ENCODE measurements at regions not wholly inside any gene's neighbourhood (a gene's known extent, or its start where the extent isn't known, plus 50 kb on each side); places are given as distances from the start of the nearest gene placed in this dataset.
"Not testable (repeated sequence)": the region's sequence is repeated elsewhere in the genome, so short reads cannot be mapped to it uniquely, and the experiment has no call there.

- H2BK120ac ChIP-seq (replicated peaks; ENCODE audit: low read depth, low read length); H3K9ac ChIP-seq (replicated peaks in 1 of 4; ENCODE audit: extremely low read depth in 1 of 4, low read depth in 3 of 4, low read length in 3 of 4); H2BK12ac ChIP-seq (ENCODE audit: low read depth, low read length); H3K27me3 ChIP-seq (replicated peaks in 1 of 4; ENCODE audit: control insufficient read depth in 3 of 4, extremely low read depth in 1 of 4, insufficient read depth in 3 of 4, low read length in 3 of 4); H3K79me1 ChIP-seq (ENCODE audit: low read depth, low read length); H3K23me2 ChIP-seq (ENCODE audit: low read depth, low read length); FAIRE-seq; H3K27ac ChIP-seq (ENCODE audit: low read depth, low read length); H2AFZ ChIP-seq (ENCODE audit: low read length); H2BK15ac ChIP-seq (ENCODE audit: low read length); H4K8ac ChIP-seq (ENCODE audit: extremely low read depth, insufficient read depth, low read length); H3K18ac ChIP-seq (ENCODE audit: extremely low read depth, low read length); H2BK5ac ChIP-seq (ENCODE audit: low read depth, low read length); H3K4me3 ChIP-seq (ENCODE audit: extremely low read depth in 1 of 4, insufficient read depth in 2 of 4, low read depth in 3 of 4, low read length in 4 of 4); H3K14ac ChIP-seq (ENCODE audit: insufficient read length); H3K36me3 ChIP-seq (ENCODE audit: control insufficient read depth in 2 of 4, insufficient read depth in 4 of 4, low read length in 3 of 4); H2BK20ac ChIP-seq (ENCODE audit: low read length); H2AK5ac ChIP-seq (ENCODE audit: low read depth, low read length); DNase-seq (ENCODE audit: low read depth in 1 of 2, low spot score in 2 of 2); H4K20me1 ChIP-seq (replicated peaks in 1 of 2; ENCODE audit: control insufficient read depth in 1 of 2, insufficient read depth in 2 of 2, low read length in 2 of 2); H3K23ac ChIP-seq (ENCODE audit: insufficient read length); POLR2A ChIA-PET (ENCODE audit: partially characterized antibody); H3K4me2 ChIP-seq (ENCODE audit: insufficient read depth in 1 of 2, low read depth in 2 of 2, low read length in 2 of 2); H4K5ac ChIP-seq (ENCODE audit: insufficient read length, low read depth, low read length); H3K4me1 ChIP-seq (replicated peaks in 1 of 4; ENCODE audit: control insufficient read depth in 3 of 4, insufficient read depth in 4 of 4, low read length in 3 of 4); H3K79me2 ChIP-seq (ENCODE audit: control insufficient read depth in 1 of 2, insufficient read depth in 2 of 2, low read length in 2 of 2); H4K91ac ChIP-seq (replicated peaks; ENCODE audit: insufficient read length, low read length); H3K9me3 ChIP-seq (ENCODE audit: insufficient read depth in 2 of 2, low read depth in 1 of 2, low read length in 1 of 2); H3K56ac ChIP-seq (replicated peaks; ENCODE audit: insufficient read length, low read depth, low read length); H3K4ac ChIP-seq (replicated peaks; ENCODE audit: insufficient read length, low read depth, low read length): not testable (repeated sequence)
- 89% methylated on average over 4 of the region's 5 CpGs; no CpG with 5 or more reads in 1 of the 2 experiments for WGBS, 2 experiments (ENCODE audit: extremely low coverage in 1 of 2, insufficient coverage in 1 of 2, insufficient read length in 1 of 2, insufficient replicate concordance in 2 of 2, low coverage in 1 of 2, low lambda C conversion rate in 2 of 2, missing lambda C conversion rate in 1 of 2)
- CTCF ChIA-PET (ENCODE audit: partially characterized antibody): interaction anchor here (0.5 kb wide), 1 partner anchor 646 kb away, joined by 3 read pairs; no protein-coding TSS in a partner anchor
Measured at GRCh38 chr15:44848859-44849258, 107.6 kb upstream of the TERB2 start.

GRCh38 chr15:44849701-44850403 lies 106.6 kb upstream of the TERB2 start:
- H2BK12ac ChIP-seq (ENCODE audit: low read depth, low read length); H3K9me3 ChIP-seq (ENCODE audit: insufficient read depth in 2 of 2, low read depth in 1 of 2, low read length in 1 of 2); H4K91ac ChIP-seq (replicated peaks; ENCODE audit: insufficient read length, low read length); H4K5ac ChIP-seq (ENCODE audit: insufficient read length, low read depth, low read length); DNase-seq (ENCODE audit: low read depth in 1 of 2, low spot score in 2 of 2); H3K79me1 ChIP-seq (ENCODE audit: low read depth, low read length); H2BK20ac ChIP-seq (ENCODE audit: low read length); H3K23me2 ChIP-seq (ENCODE audit: low read depth, low read length); H3K4me2 ChIP-seq (ENCODE audit: insufficient read depth in 1 of 2, low read depth in 2 of 2, low read length in 2 of 2); H3K27me3 ChIP-seq (replicated peaks in 1 of 4; ENCODE audit: control insufficient read depth in 3 of 4, extremely low read depth in 1 of 4, insufficient read depth in 3 of 4, low read length in 3 of 4); CTCF ChIA-PET (ENCODE audit: partially characterized antibody); H4K8ac ChIP-seq (ENCODE audit: extremely low read depth, insufficient read depth, low read length); H3K4me3 ChIP-seq (ENCODE audit: extremely low read depth in 1 of 4, insufficient read depth in 2 of 4, low read depth in 3 of 4, low read length in 4 of 4); H2BK120ac ChIP-seq (replicated peaks; ENCODE audit: low read depth, low read length); H4K20me1 ChIP-seq (replicated peaks in 1 of 2; ENCODE audit: control insufficient read depth in 1 of 2, insufficient read depth in 2 of 2, low read length in 2 of 2); POLR2A ChIA-PET (ENCODE audit: partially characterized antibody); H3K23ac ChIP-seq (ENCODE audit: insufficient read length); H3K4me1 ChIP-seq (replicated peaks in 1 of 4; ENCODE audit: control insufficient read depth in 3 of 4, insufficient read depth in 4 of 4, low read length in 3 of 4); H3K36me3 ChIP-seq (ENCODE audit: control insufficient read depth in 2 of 4, insufficient read depth in 4 of 4, low read length in 3 of 4); H2BK5ac ChIP-seq (ENCODE audit: low read depth, low read length); H3K18ac ChIP-seq (ENCODE audit: extremely low read depth, low read length); H3K79me2 ChIP-seq (ENCODE audit: control insufficient read depth in 1 of 2, insufficient read depth in 2 of 2, low read length in 2 of 2); H3K4ac ChIP-seq (replicated peaks; ENCODE audit: insufficient read length, low read depth, low read length); H3K9ac ChIP-seq (replicated peaks in 1 of 4; ENCODE audit: extremely low read depth in 1 of 4, low read depth in 3 of 4, low read length in 3 of 4); H3K56ac ChIP-seq (replicated peaks; ENCODE audit: insufficient read length, low read depth, low read length); H2AFZ ChIP-seq (ENCODE audit: low read length); H3K27ac ChIP-seq (ENCODE audit: low read depth, low read length); H2BK15ac ChIP-seq (ENCODE audit: low read length); H3K14ac ChIP-seq (ENCODE audit: insufficient read length); H2AK5ac ChIP-seq (ENCODE audit: low read depth, low read length); FAIRE-seq: not testable (repeated sequence)
- WGBS, 2 experiments (ENCODE audit: extremely low coverage in 1 of 2, insufficient coverage in 1 of 2, insufficient read length in 1 of 2, insufficient replicate concordance in 2 of 2, low coverage in 1 of 2, low lambda C conversion rate in 2 of 2, missing lambda C conversion rate in 1 of 2): 83% methylated on average over 6 of the region's 6 CpGs; no CpG with 5 or more reads in 1 of the 2 experiments

Measured in H1 (cell line).